GM23338 (cell line): ENCODE measurements at regions not wholly inside any gene's neighbourhood (a gene's known extent, or its start where the extent isn't known, plus 50 kb on each side); places are given as distances from the start of the nearest gene placed in this dataset.

Source experiments
- CREB1 ChIP-seq: fragments of 250-450 bp; sonication (Bioruptor Pico); IDR thresholded peaks from 2 replicates; pipeline ENCODE4 v1.5.0; 2020; ENCODE audit warnings: low read depth, mild to moderate bottlenecking, moderate library complexity
- CTCF ChIP-seq, 2 experiments: fragments of 200-600 bp in 1 of 2; sonication (generic) in 1 of 2; conservative IDR thresholded peaks; 2 replicates each; pipeline versions ENCODE4 v1.5.1 to v1.6.1; 2016 to 2017; ENCODE audit warnings: antibody characterized with exemption in 2 of 2, low read depth in 2 of 2, mild to moderate bottlenecking in 2 of 2, moderate library complexity in 1 of 2
- ETS1 ChIP-seq: IDR thresholded peaks from 2 replicates; pipeline ENCODE4 v1.6.1; 2016; ENCODE audit warnings: antibody characterized with exemption
- EZH2 ChIP-seq: fragments of 200-600 bp; sonication (generic); IDR thresholded peaks from one replicate; pipeline ENCODE4 v1.8.0; 2017; ENCODE audit warnings: antibody characterized with exemption, mild to moderate bottlenecking, low read depth; ENCODE audit not compliant: unreplicated experiment
- EZH2phosphoT487 ChIP-seq: fragments of 200-600 bp; sonication (generic); IDR thresholded peaks from one replicate; pipeline ENCODE4 v1.8.1; 2018; ENCODE audit warnings: antibody characterized with exemption; ENCODE audit not compliant: unreplicated experiment
- JUNB ChIP-seq: IDR thresholded peaks from one replicate; pipeline ENCODE4 v1.6.1; 2016; ENCODE audit warnings: antibody characterized with exemption; ENCODE audit not compliant: unreplicated experiment
- NANOG ChIP-seq: IDR thresholded peaks from 2 replicates; pipeline ENCODE4 v1.6.1; 2016; ENCODE audit warnings: antibody characterized with exemption, borderline replicate concordance
- POLR2AphosphoS5 ChIP-seq: IDR thresholded peaks from 2 replicates; pipeline ENCODE4 v1.6.1; 2016; ENCODE audit warnings: antibody characterized with exemption, low read depth
- REST ChIP-seq: IDR thresholded peaks from one replicate; pipeline ENCODE4 v1.6.1; 2018; ENCODE audit warnings: antibody characterized with exemption; ENCODE audit not compliant: unreplicated experiment
- STAT1 ChIP-seq: IDR thresholded peaks from one replicate; pipeline ENCODE4 v1.6.1; 2016; ENCODE audit warnings: antibody characterized with exemption; ENCODE audit not compliant: unreplicated experiment
- ZNF114 ChIP-seq: fragments of 250-450 bp; sonication (Bioruptor Pico); IDR thresholded peaks from 2 replicates; pipeline ENCODE4 v1.5.0; 2020; ENCODE audit warnings: mild to moderate bottlenecking, moderate library complexity
- ZNF331 ChIP-seq: fragments of 250-450 bp; sonication (Bioruptor Pico); IDR thresholded peaks from 2 replicates; pipeline ENCODE4 v1.5.0; 2020; ENCODE audit warnings: low read depth, mild to moderate bottlenecking, moderate library complexity
- ZNF462 ChIP-seq: fragments of 250-450 bp; sonication (Bioruptor Pico); IDR thresholded peaks from 2 replicates; pipeline ENCODE4 v1.5.0; 2020; ENCODE audit warnings: mild to moderate bottlenecking, moderate library complexity

GRCh38 chr9:129237164-129237611 is 59.1 kb upstream of the IER5L start:
- TF ChIP-seq CTCF (conservative IDR thresholded peaks at IDR 0.05; ENCODE audit: low read depth in 2 of 2) = no peak
- TF ChIP-seq REST = no peak
- no peak for TF ChIP-seq ZNF114 (CRISPR knock-in tag)
- TF ChIP-seq POLR2AphosphoS5 = no peak
- TF ChIP-seq EZH2 = no peak
- TF ChIP-seq JUNB = no peak
- TF ChIP-seq EZH2phosphoT487 = no peak
- TF ChIP-seq CREB1 = no peak
- TF ChIP-seq ZNF462 (CRISPR knock-in tag) = no peak
- no peak for TF ChIP-seq NANOG
- TF ChIP-seq STAT1 = no peak
- TF ChIP-seq ZNF331 = no peak
- TF ChIP-seq ETS1 = no peak
